Stimulated activated CD8-positive, alpha-beta memory T cell treated with anti-CD3 and anti-CD28 coated beads, Interleukin-15, amount 100 ng/mL, for 1 hour (primary cell): ENCODE measurements at regions not wholly inside any gene's neighbourhood (a gene's known extent, or its start where the extent isn't known, plus 50 kb on each side); places are given as distances from the start of the nearest gene placed in this dataset.
"Not testable (repeated sequence)": the region's sequence is repeated elsewhere in the genome, so short reads cannot be mapped to it uniquely, and the experiment has no call there.

ENCODE experiments used
- DNase-seq: peaks from one replicate; pipeline ENCODE4 v3.0.0-alpha.2; 2020; ENCODE audit warnings: low read depth

- no peak for DNase-seq
Observed at GRCh38 chr3:72050048-72050632, 265.2 kb upstream of the PROK2 start.

- no peak for DNase-seq
Observed at GRCh38 chr3:72049300-72049699, 264.4 kb upstream of the PROK2 start.

- DNase-seq, result no peak
Observed at GRCh38 chr3:72048873-72049272, 263.9 kb upstream of the PROK2 start.

- no peak for DNase-seq
Observed at GRCh38 chr3:72047221-72047871, 262.4 kb upstream of the PROK2 start.

- no peak for DNase-seq
Observed at GRCh38 chr3:72044231-72044855, 259.4 kb upstream of the PROK2 start.

- DNase-seq, result no peak
Observed at GRCh38 chr3:72043204-72044133, 258.5 kb upstream of the PROK2 start.

- DNase-seq, result no peak
Observed at GRCh38 chr3:72042397-72043203, 257.7 kb upstream of the PROK2 start.

- DNase-seq, result no peak
Observed at GRCh38 chr3:72041511-72041910, 256.6 kb upstream of the PROK2 start.

GRCh38 chr3:72041076-72041475, 256.1 kb upstream of the PROK2 start:
- no peak for DNase-seq

GRCh38 chr3:72039677-72040076, 254.7 kb upstream of the PROK2 start:
- no peak for DNase-seq

GRCh38 chr3:72036899-72037298, 252.0 kb upstream of the PROK2 start:
- DNase-seq, result no peak

GRCh38 chr3:72035606-72036005, 250.7 kb upstream of the PROK2 start:
- no peak for DNase-seq

- no peak for DNase-seq
Observed at GRCh38 chr3:72034986-72035385, 250.0 kb upstream of the PROK2 start.

GRCh38 chr3:72033666-72034428, 248.9 kb upstream of the PROK2 start:
- no peak for DNase-seq

GRCh38 chr3:72032441-72033135, 247.6 kb upstream of the PROK2 start:
- no peak for DNase-seq

GRCh38 chr3:72031581-72031980, 246.6 kb upstream of the PROK2 start:
- DNase-seq, result no peak

GRCh38 chr3:72030296-72030695, 245.3 kb upstream of the PROK2 start:
- not testable (repeated sequence) for DNase-seq

GRCh38 chr3:72028726-72029125, 243.8 kb upstream of the PROK2 start:
- DNase-seq, result not testable (repeated sequence)

- DNase-seq, result not testable (repeated sequence)
Observed at GRCh38 chr3:72028307-72028706, 243.4 kb upstream of the PROK2 start.

- DNase-seq, result not testable (repeated sequence)
Observed at GRCh38 chr3:72027728-72028127, 242.8 kb upstream of the PROK2 start.
